ENCODE measurements at regions not wholly inside any gene's neighbourhood (a gene's known extent, or its start where the extent isn't known, plus 50 kb on each side); places are given as distances from the start of the nearest gene placed in this dataset.

DNA sequence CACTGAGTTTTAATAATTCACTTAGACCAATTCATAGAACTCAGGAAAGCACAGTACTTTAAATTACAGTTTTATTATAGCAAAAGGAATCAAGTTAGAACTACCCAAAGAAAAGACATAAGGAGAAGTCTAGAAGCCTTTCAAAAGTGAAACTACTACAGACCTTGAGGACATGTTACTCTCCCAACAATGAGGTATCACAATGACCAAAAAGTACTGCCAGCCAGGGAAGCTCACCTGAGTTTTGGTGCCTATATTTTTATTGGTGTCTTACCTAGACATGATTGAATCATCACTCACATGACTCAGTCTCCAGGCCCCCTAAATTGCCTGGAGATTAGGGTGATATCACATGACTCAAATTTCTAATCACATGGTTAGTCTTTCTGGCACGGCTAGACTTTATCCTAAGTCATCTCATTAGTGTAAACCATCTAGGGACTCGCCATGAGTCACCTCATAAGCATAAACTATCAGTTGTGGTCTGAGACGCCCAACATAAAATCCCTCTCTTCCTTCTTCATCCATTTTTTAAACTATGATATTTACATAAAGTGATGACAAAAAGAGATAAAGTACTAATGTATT, 372.3 kb downstream of the TMA16 start:
- Histone ChIP-seq H3K4me3 (ENCODE audit: low read length) (peak overlapping the region; percentile 27), H3K9me3 (ENCODE audit: insufficient read depth, low read length) (no peaks in the 10 kb centered on the region), H4K20me1 (ENCODE audit: insufficient read depth, low read length) (no peaks in the 10 kb centered on the region), H3K27ac (ENCODE audit: low read length) (no peak overlapping the region), H3K4me2 (ENCODE audit: low read length) (peak overlapping the region; percentile 43), H3K9ac (ENCODE audit: low read length) (no peak overlapping the region), H3K4me1 (ENCODE audit: low read length) (peaks cover 8% of the 10 kb centered on the region), H3K79me2 (ENCODE audit: low read length) (no peaks in the 10 kb centered on the region), H2AFZ (ENCODE audit: low read depth, low read length) (peak overlapping the region; percentile 93), H3K36me3 (replicated peaks; ENCODE audit: low read depth, low read length) (no peaks in the 10 kb centered on the region), H3K27me3 (ENCODE audit: low read depth, low read length) (no peaks in the 10 kb centered on the region)
- no peak for TF ChIP-seq EZH2phosphoT487 (IDR thresholded peaks at IDR 0.05; ENCODE audit: low read depth)
- TF ChIP-seq, protein P1, sequence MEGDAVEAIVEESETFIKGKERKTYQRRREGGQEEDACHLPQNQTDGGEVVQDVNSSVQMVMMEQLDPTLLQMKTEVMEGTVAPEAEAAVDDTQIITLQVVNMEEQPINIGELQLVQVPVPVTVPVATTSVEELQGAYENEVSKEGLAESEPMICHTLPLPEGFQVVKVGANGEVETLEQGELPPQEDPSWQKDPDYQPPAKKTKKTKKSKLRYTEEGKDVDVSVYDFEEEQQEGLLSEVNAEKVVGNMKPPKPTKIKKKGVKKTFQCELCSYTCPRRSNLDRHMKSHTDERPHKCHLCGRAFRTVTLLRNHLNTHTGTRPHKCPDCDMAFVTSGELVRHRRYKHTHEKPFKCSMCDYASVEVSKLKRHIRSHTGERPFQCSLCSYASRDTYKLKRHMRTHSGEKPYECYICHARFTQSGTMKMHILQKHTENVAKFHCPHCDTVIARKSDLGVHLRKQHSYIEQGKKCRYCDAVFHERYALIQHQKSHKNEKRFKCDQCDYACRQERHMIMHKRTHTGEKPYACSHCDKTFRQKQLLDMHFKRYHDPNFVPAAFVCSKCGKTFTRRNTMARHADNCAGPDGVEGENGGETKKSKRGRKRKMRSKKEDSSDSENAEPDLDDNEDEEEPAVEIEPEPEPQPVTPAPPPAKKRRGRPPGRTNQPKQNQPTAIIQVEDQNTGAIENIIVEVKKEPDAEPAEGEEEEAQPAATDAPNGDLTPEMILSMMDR (IDR thresholded peaks at IDR 0.05; ENCODE audit: low read depth, low read length): no peak

- H4K20me1 ChIP-seq (ENCODE audit: insufficient read depth, low read length): no peaks in the 10 kb centered on the region
- H3K4me1 ChIP-seq (ENCODE audit: low read length): peaks cover 8% of the 10 kb centered on the region
- H3K4me3 ChIP-seq (ENCODE audit: low read length): no peak overlapping the region
- no peak overlapping the region for H3K27ac ChIP-seq (ENCODE audit: low read length)
- no peak for TF ChIP-seq EZH2phosphoT487 (IDR thresholded peaks at IDR 0.05; ENCODE audit: low read depth)
- TF ChIP-seq, protein P1 (IDR thresholded peaks at IDR 0.05; ENCODE audit: low read depth, low read length): no peak
- H3K9ac ChIP-seq (ENCODE audit: low read length): no peak overlapping the region
- H3K36me3 ChIP-seq (replicated peaks; ENCODE audit: low read depth, low read length): no peaks in the 10 kb centered on the region
- H3K79me2 ChIP-seq (ENCODE audit: low read length): no peaks in the 10 kb centered on the region
- H3K9me3 ChIP-seq (ENCODE audit: insufficient read depth, low read length): no peaks in the 10 kb centered on the region
- H3K27me3 ChIP-seq (ENCODE audit: low read depth, low read length): no peaks in the 10 kb centered on the region
- H2AFZ ChIP-seq (ENCODE audit: low read depth, low read length): no peak overlapping the region
- H3K4me2 ChIP-seq (ENCODE audit: low read length): no peak overlapping the region
Observed at GRCh38 chr4:163868445-163868844, 374.0 kb downstream of the TMA16 start.

DNA sequence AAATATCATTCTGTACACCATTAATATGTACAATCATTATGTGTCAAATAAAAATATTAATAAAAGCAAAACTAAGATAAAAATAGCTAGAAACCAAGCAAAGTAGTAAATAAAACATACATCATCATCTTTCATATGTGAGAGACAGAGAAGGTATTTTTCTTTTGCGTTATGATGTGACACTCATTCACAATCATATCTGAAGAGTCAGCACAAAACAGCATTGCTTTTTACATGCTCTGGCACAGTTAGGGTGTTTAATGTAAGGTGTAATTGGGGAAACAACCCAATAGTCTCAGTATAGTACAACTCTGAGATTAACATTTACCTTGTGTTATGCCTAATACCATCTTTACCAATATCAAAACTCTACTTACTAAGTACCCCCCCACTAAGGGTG, 376.6 kb downstream of the TMA16 start:
- no peaks in the 10 kb centered on the region for H4K20me1 ChIP-seq (ENCODE audit: insufficient read depth, low read length)
- H3K4me2 ChIP-seq (ENCODE audit: low read length): no peak overlapping the region
- H2AFZ ChIP-seq (ENCODE audit: low read depth, low read length): no peak overlapping the region
- H3K36me3 ChIP-seq (replicated peaks; ENCODE audit: low read depth, low read length): no peaks in the 10 kb centered on the region
- H3K4me1 ChIP-seq (ENCODE audit: low read length): peaks cover 8% of the 10 kb centered on the region
- no peak overlapping the region for H3K9ac ChIP-seq (ENCODE audit: low read length)
- H3K4me3 ChIP-seq (ENCODE audit: low read length): no peak overlapping the region
- no peaks in the 10 kb centered on the region for H3K9me3 ChIP-seq (ENCODE audit: insufficient read depth, low read length)
- TF ChIP-seq, protein P1 (IDR thresholded peaks at IDR 0.05; ENCODE audit: low read depth, low read length): no peak
- TF ChIP-seq EZH2phosphoT487 (IDR thresholded peaks at IDR 0.05; ENCODE audit: low read depth): no peak
- no peaks in the 10 kb centered on the region for H3K79me2 ChIP-seq (ENCODE audit: low read length)
- H3K27ac ChIP-seq (ENCODE audit: low read length): no peak overlapping the region
- H3K27me3 ChIP-seq (ENCODE audit: low read depth, low read length): no peaks in the 10 kb centered on the region

DNA sequence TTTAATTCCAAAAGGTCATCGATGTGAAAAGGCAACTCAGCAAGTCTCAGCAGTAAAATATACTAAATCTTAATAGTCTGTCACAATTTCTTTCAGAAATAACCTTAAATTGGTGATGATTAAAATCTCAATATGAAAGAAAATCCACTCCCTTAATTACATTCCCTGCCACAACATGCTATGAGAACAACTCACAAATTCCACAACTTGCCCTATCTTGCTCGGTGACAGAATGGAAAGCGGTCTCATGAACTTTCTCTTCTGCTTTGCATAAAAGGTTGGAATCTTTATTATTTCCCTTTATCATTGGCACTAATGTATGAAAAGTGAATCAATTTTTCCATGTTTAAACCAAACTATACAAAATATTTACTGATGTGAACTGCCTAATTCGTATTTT, 380.8 kb downstream of the TMA16 start:
- Histone ChIP-seq H3K36me3 (replicated peaks; ENCODE audit: low read depth, low read length) (no peaks in the 10 kb centered on the region), H3K9ac (ENCODE audit: low read length) (no peak overlapping the region), H3K4me2 (ENCODE audit: low read length) (no peak overlapping the region), H3K79me2 (ENCODE audit: low read length) (no peaks in the 10 kb centered on the region), H3K4me3 (ENCODE audit: low read length) (no peak overlapping the region), H3K27me3 (ENCODE audit: low read depth, low read length) (no peaks in the 10 kb centered on the region), H3K27ac (ENCODE audit: low read length) (no peak overlapping the region), H3K4me1 (ENCODE audit: low read length) (peaks cover 20% of the 10 kb centered on the region), H3K9me3 (ENCODE audit: insufficient read depth, low read length) (no peaks in the 10 kb centered on the region), H4K20me1 (ENCODE audit: insufficient read depth, low read length) (no peaks in the 10 kb centered on the region), H2AFZ (ENCODE audit: low read depth, low read length) (no peak overlapping the region)
- no peak for TF ChIP-seq EZH2phosphoT487 (IDR thresholded peaks at IDR 0.05; ENCODE audit: low read depth)
- TF ChIP-seq, protein P1 (IDR thresholded peaks at IDR 0.05; ENCODE audit: low read depth, low read length): no peak

Data from OCI-LY3 (cell line).